ENCODE measurements at regions not wholly inside any gene's neighbourhood (a gene's known extent, or its start where the extent isn't known, plus 50 kb on each side); places are given as distances from the start of the nearest gene placed in this dataset.
A peak's percentile ranks its signal among the peaks of the same experiment; 100 is the strongest.

DNA sequence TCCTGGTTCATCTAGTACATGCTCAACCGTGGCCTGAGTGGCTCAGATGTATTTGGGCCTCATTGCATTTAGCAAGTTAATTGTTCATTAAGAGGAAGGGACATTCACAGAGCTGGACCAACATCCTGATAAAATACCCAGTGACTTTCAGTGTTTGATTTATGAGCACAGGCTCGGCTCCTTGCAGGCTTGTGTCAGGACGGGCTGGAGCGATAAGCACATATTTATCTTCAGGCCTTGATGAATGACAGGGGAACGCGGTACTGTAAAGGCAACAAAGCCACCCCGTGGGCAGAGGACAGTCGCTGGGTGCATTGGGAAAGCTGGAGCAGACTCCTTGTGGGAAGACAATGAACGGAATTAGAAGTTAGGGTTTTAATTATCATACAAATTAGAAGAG lies 548.6 kb upstream of the HS6ST1 start:
- H3K9me3 ChIP-seq = no peaks in the 10 kb centered on the region
- no peak for ATAC-seq
- DNase-seq = no peak

DNA sequence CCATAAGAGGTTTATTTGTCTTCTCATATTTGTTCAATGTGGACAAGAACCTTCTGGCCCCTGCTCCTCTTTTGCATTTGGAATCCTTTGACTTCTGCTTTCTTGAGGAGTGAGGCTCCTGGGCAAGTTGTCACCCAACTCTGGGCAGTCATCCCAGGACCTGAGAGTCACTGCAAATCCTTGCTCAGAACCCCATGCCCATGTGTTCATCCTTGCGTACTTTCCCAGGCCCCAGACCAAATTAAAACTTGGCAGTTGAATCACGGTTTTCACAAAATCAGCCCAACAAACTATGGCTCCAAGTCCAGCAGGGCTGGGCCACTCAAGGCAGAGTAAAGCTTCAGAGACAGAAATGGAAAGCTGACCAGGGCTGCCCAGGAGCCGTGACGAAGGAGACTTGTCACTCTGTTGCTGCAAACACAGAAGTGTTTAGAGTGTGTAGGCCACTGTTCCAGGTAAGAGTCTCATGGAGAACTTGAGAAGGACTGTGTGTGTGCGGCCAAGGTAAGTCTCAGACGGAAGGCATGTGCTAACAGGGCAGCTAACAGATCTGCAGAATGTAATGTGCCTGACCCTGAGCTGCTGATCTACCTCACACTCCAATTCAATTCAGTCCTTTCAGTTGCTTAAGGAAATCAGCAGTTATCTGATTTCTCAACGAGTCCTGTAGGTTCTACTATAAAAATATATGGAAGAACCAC lies 549.4 kb upstream of the HS6ST1 start:
- Histone ChIP-seq H3K27me3 (no peaks in the 10 kb centered on the region), H3K4me1 (no peaks in the 10 kb centered on the region), H3K9me3 (no peaks in the 10 kb centered on the region), H3K36me3 (no peaks in the 10 kb centered on the region), H3K4me3 (no peak overlapping the region), H3K27ac (no peak overlapping the region)
- in situ Hi-C loops (cut with MboI; ENCODE audit: low sequenced_read_pairs in 4 of 4) = no loop called here
- ATAC-seq (peak in 1 of 2 donors; percentile 66), DNase-seq (no peak)
- no peak for TF ChIP-seq POLR2A (IDR thresholded peaks at IDR 0.05)
- TF ChIP-seq, protein P1, sequence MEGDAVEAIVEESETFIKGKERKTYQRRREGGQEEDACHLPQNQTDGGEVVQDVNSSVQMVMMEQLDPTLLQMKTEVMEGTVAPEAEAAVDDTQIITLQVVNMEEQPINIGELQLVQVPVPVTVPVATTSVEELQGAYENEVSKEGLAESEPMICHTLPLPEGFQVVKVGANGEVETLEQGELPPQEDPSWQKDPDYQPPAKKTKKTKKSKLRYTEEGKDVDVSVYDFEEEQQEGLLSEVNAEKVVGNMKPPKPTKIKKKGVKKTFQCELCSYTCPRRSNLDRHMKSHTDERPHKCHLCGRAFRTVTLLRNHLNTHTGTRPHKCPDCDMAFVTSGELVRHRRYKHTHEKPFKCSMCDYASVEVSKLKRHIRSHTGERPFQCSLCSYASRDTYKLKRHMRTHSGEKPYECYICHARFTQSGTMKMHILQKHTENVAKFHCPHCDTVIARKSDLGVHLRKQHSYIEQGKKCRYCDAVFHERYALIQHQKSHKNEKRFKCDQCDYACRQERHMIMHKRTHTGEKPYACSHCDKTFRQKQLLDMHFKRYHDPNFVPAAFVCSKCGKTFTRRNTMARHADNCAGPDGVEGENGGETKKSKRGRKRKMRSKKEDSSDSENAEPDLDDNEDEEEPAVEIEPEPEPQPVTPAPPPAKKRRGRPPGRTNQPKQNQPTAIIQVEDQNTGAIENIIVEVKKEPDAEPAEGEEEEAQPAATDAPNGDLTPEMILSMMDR (IDR thresholded peaks at IDR 0.05 in 4 of 5, conservative IDR thresholded peaks at IDR 0.05 in 1 of 5) = no peak
- intact Hi-C loops (cut with DNase I; ENCODE audit: low total_unique reads) = no loop called here

More for the DNA sequence above, 548.6 kb upstream of the HS6ST1 start:
- Histone ChIP-seq H3K36me3 (no peaks in the 10 kb centered on the region), H3K27ac (no peak overlapping the region), H3K4me3 (no peak overlapping the region), H3K4me1 (no peaks in the 10 kb centered on the region), H3K27me3 (no peaks in the 10 kb centered on the region)
- in situ Hi-C loops (cut with MboI; ENCODE audit: low sequenced_read_pairs in 4 of 4) = no loop called here
- intact Hi-C loops (cut with DNase I; ENCODE audit: low total_unique reads) = no loop called here
- TF ChIP-seq, protein P1 (IDR thresholded peaks at IDR 0.05 in 4 of 5, conservative IDR thresholded peaks at IDR 0.05 in 1 of 5) = no peak
- no peak for TF ChIP-seq POLR2A (IDR thresholded peaks at IDR 0.05)

DNA sequence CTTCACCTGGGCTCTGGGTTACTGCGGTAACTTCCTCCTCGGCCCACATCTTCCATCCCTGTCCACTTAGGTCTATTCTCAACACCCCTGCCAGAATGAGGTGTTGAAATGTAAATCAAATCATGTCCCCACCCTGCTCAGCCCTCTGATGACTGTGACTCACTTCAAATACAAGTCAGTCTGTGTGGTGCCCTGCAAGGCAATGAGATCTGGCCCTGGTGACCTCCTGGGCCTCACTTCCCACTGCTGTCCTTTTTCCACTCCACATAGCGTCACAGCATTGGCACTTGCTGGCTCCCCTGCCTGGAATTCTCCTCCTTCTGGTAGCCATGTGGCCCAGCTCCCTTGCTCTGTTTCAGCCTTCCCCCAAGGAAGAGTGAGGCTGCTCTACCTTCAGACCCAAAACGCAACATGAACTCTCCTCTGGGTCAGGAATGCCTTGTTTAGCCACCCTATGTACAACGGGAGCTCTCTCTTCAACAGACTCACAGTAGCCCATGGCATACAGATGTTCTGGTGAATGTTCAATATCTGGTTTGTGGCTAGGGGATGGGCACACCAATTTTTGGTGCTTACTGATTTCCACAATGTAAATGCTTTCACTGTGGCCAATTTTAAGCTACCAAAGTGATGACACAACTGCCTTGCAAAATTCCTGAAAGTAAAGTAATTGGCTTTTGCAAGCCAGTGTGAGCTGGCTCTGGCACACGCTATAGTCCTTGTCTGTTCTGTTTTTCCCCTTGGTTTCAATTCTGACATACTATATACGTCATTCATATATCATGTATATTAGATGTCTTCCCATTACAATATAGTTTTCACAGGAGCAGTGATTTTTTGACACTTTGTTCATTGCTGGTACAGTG lies 550.3 kb upstream of the HS6ST1 start:
- DNase-seq (no peak), ATAC-seq (no peak)
- intact Hi-C loops (cut with DNase I; ENCODE audit: low total_unique reads) (no loop called here), in situ Hi-C loops (cut with MboI; ENCODE audit: low sequenced_read_pairs in 4 of 4) (no loop called here)
- Histone ChIP-seq H3K4me1 (no peaks in the 10 kb centered on the region), H3K36me3 (no peaks in the 10 kb centered on the region), H3K27ac (no peak overlapping the region), H3K4me3 (no peak overlapping the region), H3K27me3 (no peaks in the 10 kb centered on the region), H3K9me3 (no peaks in the 10 kb centered on the region)
- TF ChIP-seq, protein P1 (IDR thresholded peaks at IDR 0.05 in 4 of 5, conservative IDR thresholded peaks at IDR 0.05 in 1 of 5) = no peak
- no peak for TF ChIP-seq POLR2A (IDR thresholded peaks at IDR 0.05)

DNA sequence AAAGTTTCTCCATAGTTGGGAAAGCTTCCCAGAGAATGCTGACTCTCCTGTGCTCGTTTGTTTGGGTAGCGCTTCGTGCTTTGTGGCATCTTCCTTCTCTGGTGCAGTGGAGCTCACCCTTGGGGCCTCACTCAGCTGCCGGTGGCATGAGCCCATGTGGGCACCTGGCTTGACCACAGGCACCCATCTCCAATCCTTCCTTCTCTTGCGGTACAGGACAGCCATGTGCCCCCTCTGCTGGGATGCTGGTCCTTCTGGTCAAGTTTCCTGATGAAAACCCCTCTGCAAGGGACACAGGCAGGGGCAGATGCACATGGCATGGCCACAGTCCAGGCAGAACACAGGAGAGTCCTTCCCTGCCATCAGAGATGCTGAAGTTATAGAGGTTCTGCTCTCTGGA lies 555.9 kb upstream of the HS6ST1 start:
- DNase-seq = no peak
- no peaks in the 10 kb centered on the region for H3K4me1 ChIP-seq
- no peak overlapping the region for H3K27ac ChIP-seq
- H3K27me3 ChIP-seq = no peaks in the 10 kb centered on the region
- ATAC-seq = no peak
- H3K9me3 ChIP-seq = no peaks in the 10 kb centered on the region
- no peaks in the 10 kb centered on the region for H3K36me3 ChIP-seq
- no peak overlapping the region for H3K4me3 ChIP-seq
- intact Hi-C loops (cut with DNase I; ENCODE audit: low total_unique reads) (no loop called here), in situ Hi-C loops (cut with MboI; ENCODE audit: low sequenced_read_pairs in 4 of 4) (no loop called here)
- TF ChIP-seq, protein P1 (IDR thresholded peaks at IDR 0.05 in 4 of 5, conservative IDR thresholded peaks at IDR 0.05 in 1 of 5) = no peak
- TF ChIP-seq POLR2A (IDR thresholded peaks at IDR 0.05) = no peak
